GM18861 (cell line): ENCODE measurements at regions not wholly inside any gene's neighbourhood (a gene's known extent, or its start where the extent isn't known, plus 50 kb on each side); places are given as distances from the start of the nearest gene placed in this dataset.
A peak's percentile ranks its signal among the peaks of the same experiment; 100 is the strongest.

Experiments
- ATAC-seq: cut with Tn5 transposase; IDR thresholded peaks from one replicate; pipeline ENCODE4 v1.9.1; 2021; ENCODE audit not compliant: unreplicated experiment

DNA sequence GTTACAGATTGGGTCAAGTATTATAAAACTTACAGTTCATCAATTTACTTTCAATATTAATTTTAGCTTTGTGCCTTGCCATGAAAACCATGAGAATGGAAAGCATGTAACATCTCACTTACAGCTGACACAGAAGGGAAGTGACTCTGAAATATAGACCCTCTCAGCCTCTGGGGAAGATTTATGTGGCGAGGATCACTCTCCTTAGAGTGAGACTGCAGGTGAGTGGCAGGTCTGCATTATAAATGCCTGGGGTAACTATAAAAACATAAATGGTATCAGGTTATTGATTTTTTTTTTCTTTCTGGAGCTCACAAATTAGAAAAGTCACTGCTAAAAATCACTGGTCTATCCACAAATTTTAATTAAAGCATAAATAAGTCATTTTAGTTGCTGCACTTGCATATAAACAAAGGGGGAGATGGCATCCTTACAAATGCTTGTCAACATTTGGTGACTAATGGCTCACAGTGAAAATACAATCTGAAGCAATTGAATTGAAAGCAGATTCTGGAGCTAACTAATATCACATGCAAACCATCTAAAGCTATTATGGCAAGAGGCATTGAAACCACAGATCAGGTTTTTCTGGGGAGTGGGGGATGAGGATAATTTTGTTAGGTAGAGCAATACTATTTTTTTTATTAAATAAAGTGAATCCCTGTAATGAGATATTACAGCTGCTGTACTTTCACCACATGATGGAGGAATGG lies 200.9 kb downstream of the TM2D1 start:
- no peak for ATAC-seq

DNA sequence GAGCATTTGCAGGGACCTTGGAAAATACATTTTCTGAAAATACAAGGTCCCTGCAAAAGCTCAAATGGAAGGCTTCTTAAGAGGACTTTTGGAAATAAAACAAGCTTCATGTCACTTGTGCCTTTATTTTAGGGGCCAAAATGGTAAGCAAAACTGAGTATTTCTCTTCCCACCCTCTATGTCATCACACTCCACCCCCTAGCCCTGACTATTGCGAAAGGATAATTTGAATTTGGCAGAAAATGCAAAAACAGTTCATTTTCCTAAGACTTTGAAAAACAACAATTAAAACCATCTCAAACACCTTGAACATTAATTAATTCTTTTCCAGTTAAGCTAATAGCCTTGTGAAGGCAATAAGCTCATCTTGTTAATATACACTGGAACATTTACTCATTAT lies 201.7 kb downstream of the TM2D1 start:
- ATAC-seq: no peak

DNA sequence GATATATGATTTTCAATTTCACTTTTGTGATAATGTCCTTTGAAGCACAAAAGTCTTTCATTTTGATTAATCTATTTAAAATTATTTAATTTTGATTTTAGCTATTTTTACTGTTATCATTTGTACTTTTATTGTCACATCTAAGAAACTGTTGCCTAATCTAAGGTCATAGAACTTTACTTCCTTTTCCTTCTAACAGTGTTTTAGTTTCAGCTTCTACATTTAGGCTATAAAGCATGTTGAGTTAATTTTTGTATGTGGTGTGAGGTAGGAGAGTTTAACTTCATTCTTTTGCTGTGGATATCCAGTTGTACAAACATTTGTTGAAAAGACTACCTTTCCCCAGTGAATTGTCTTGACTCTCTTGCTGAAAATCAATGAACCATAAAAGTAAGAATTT lies 204.5 kb downstream of the TM2D1 start:
- ATAC-seq: no peak

DNA sequence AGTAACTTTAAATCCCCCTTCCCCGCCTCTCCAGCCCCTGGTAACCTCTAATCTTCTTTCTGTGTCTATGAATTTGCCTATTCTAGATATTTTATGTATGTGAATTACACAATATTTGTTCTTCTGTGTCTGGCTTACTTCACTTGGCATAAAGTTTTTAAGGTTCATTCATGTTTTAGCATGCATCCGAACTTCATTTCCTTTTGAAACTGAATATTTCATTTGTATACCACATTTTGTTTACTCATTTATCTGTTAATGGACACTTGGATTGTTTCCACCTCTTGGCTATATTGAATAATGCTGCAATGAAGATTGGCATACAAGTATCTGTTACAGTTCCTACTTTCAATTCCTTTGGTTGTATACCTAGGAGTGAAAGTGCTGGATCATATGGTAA lies 205.3 kb downstream of the TM2D1 start:
- no peak for ATAC-seq

GRCh38 chr1:61518670-61519400 lies 206.1 kb downstream of the TM2D1 start:
- ATAC-seq: peak; percentile 77

GRCh38 chr1:61517345-61517744 lies 207.6 kb downstream of the TM2D1 start:
- no peak for ATAC-seq

DNA sequence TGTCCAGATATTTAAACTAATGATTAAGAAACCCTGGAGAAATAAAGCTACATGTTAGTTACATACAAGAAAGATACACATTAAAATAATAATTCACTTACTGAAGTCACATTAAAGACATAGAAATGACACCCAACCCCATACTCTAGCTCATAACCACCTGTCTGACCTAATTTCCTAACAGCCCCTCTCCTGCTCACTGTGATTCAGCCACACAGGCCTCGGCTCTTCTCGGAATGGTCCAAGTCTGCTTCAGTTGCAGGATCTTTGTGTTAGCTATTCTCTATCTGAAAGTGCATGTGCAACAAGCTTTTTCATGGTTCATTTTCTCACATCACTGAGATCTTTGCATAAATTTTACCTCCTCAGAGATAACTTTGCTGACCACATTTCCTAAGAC lies 209.8 kb downstream of the TM2D1 start:
- ATAC-seq: no peak
